GM20000 (cell line): ENCODE measurements at regions not wholly inside any gene's neighbourhood (a gene's known extent, or its start where the extent isn't known, plus 50 kb on each side); places are given as distances from the start of the nearest gene placed in this dataset.
"Not testable (repeated sequence)": the region's sequence is repeated elsewhere in the genome, so short reads cannot be mapped to it uniquely, and the experiment has no call there.

ENCODE experiments used
- DNase-seq: peaks from one replicate; pipeline ENCODE4 v3.0.0; 2012; ENCODE audit warnings: low spot score
- TF ChIP-seq, protein P1 (sequence below): IDR thresholded peaks from 2 replicates; pipeline ENCODE4 v1.5.1; 2012; ENCODE audit warnings: mild to moderate bottlenecking, control low read depth; ENCODE audit errors: extremely low read depth, missing control alignments

DNA sequence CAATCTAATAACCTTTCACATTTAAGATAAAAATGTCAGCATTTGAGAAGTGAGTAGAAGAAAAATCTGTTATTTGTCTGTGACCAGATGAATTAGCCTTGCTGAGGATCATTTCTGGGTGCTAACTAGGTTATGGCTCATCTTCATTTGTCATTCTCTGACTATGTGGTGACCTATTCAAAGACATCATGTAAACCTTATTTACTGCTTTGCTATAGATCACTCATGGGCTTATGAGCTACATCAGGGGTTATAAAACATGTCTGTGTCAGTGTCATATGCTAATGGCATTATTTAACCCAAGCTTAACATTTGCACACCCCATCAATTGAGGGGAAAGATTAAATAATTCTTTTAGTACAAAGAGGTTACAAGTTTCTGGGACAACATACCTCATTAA is 555.5 kb upstream of the CYLC2 start:
- DNase-seq, result no peak
- TF ChIP-seq, protein P1, sequence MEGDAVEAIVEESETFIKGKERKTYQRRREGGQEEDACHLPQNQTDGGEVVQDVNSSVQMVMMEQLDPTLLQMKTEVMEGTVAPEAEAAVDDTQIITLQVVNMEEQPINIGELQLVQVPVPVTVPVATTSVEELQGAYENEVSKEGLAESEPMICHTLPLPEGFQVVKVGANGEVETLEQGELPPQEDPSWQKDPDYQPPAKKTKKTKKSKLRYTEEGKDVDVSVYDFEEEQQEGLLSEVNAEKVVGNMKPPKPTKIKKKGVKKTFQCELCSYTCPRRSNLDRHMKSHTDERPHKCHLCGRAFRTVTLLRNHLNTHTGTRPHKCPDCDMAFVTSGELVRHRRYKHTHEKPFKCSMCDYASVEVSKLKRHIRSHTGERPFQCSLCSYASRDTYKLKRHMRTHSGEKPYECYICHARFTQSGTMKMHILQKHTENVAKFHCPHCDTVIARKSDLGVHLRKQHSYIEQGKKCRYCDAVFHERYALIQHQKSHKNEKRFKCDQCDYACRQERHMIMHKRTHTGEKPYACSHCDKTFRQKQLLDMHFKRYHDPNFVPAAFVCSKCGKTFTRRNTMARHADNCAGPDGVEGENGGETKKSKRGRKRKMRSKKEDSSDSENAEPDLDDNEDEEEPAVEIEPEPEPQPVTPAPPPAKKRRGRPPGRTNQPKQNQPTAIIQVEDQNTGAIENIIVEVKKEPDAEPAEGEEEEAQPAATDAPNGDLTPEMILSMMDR, result no peak

DNA sequence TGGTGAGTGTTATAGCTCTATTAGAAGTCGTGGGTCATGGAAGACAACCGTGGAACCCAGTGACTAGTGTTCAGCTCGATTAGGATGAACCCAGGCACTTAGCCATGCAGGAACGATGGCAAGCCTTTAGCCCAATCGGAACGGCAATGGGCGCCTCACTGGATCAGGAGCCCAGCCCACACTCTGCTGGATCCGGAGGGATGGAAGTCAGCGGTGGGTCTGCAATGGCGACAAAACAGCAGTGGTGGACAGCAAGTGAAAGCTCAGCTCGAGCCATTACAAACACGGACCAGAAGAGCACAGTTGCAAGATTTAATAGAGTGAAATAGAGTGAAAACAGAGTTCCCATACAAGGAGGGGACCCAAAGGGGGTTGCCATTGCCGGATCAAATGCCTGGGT is 558.5 kb upstream of the CYLC2 start:
- not testable (repeated sequence) for DNase-seq

DNA sequence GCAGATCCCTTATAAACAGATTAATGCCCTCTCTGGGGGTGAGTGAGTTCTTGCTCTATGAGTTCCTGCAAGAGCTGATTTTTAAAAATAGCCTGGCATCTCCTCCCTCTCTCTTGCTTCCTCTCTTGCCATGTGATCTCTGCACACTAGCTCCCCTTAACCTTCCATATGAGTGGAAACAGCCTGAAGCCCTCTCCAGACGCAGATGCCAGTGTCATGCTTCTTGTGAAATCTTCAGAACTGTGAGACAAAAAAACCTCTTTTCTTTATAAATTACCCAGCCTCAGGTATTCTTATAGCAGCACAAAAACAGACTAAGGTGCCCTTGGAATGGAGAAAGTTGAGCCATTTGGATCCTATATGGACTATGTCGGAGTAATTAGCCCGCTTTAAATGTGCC is 559.7 kb upstream of the CYLC2 start:
- no peak for DNase-seq
- TF ChIP-seq, protein P1, result no peak

DNA sequence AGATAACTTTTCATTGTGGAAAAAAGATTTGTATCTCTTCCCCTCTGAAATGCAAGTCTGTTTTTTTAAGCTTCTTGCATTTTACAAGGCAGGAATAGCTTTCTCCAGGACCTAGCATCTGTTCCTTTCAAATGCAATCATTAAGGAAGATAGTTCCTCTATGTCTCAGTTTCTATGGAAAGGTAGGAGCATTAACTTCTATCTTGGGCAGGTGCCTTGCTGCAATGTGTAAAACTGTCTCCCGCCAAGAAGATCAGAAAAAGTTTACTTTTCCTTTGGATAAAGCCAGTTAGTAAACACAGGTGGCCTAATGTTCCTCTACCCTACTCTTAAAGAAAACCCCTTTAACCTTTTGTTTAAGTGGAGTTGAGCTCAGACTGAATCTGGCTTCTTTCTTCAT is 560.6 kb upstream of the CYLC2 start:
- TF ChIP-seq, protein P1, result no peak
- DNase-seq, result no peak

DNA sequence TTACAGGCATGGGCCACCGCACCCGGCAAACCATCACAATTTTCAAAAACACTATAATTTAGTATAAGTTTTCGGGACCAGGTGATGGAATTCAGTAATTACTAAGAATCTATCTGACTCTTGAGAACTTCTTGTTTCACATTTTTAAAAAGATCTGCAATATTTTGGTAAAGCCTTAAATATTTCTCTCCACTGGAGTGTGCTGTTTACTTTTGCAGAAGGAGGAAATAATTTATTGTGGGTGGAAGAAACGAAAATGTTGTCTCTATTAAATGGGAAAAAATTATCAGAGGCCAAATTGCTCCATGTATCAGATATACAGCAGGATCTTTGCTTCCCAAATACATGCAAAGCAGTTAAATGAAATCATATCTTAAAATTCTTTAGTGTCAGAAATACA is 566.8 kb upstream of the CYLC2 start:
- TF ChIP-seq, protein P1, result no peak
- DNase-seq, result no peak

DNA sequence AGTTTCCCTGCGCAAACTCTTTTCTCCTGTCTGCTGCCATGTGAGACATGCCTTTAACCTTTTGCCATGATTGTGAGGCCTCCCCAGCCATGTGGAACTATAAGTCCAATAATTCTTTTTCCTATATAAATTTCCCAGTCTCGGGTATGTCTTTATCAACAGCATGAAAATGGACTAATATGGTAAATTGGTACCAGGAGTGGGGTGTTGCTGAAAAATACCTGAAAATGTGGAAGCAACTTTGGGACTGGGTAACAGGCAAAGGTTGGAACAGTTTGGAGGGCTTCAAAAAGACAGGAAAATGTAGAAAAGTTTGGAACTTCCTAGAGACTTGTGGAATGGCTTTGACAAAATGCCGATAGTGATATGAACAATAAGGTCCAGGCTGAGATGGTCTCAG is 578.9 kb upstream of the CYLC2 start:
- not testable (repeated sequence) for DNase-seq

DNA sequence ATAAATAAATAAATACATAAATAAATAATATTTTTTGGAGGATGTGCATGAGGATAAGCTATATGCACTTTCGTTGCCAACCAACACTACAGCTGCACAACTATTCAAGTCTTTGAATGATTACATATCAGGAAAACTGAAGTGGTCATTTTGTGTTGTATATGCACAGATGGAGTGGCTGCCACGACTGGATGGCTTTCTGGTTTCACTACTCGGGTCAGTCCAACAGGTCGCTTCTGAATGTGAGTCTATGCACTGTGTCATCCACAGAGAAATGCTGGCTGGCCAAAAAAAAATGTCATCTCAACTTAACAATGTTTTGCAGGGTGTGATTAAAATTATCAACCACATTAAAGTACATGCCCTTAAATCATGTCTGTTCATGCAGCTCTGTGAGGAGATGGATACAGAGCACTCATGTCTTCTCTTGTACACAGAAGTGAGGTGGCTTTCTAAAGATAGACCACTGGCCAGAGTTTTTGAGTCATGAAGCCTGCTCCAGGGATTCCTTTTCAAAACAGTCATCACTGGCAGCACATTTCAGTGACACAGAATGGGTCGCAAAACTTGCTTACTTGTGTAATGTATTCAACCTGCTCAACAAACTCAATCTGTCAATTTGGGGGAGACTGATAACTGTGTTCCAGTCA is 589.8 kb upstream of the CYLC2 start:
- TF ChIP-seq, protein P1, result no peak
- DNase-seq, result no peak

DNA sequence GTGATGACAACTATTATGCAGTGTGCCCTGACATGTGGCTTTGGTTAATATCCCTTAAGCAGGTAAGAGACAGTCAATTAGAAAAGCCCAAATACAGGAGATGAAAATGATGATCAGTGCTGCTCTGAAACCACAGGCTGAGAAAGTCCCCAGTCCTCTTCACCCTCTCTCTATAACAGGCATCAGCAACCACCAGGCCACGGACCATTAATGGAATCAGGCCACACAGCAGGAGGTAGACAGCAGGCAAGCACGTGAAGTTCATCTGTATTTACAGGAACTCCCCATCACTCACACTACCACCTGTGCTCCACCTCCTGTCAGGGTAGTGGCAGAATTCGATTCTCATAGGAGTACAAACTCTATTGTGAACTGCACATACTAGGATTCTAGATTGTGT is 591.6 kb upstream of the CYLC2 start:
- TF ChIP-seq, protein P1, result no peak
- DNase-seq, result no peak
